ENCODE measurements at regions not wholly inside any gene's neighbourhood (a gene's known extent, or its start where the extent isn't known, plus 50 kb on each side); places are given as distances from the start of the nearest gene placed in this dataset.
"Not testable (repeated sequence)": the region's sequence is repeated elsewhere in the genome, so short reads cannot be mapped to it uniquely, and the experiment has no call there.

GRCh38 chr20:53856300-53857295, 213.8 kb downstream of the BCAS1 start:
- DNase-seq (ENCODE audit: low read depth) = no peak

DNA sequence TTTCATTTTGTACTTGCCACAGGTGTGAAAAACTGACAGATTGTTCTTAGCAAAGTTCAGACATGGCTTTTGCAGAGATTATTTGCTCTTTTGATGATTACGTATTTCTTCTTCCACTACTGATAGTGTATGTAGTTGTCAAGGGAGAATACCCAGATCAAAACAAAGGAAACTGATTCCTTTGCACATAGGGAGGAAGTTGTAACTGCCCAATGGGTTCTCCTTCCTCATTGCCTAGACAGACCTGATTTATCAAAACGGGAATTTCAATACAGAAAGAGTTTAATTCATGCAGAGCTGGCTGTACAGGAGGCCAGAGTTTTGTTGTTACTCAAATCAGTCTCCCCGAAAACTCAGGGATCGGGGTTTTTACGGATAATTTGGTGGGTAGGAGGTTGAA, 214.7 kb downstream of the BCAS1 start:
- DNase-seq (ENCODE audit: low read depth) = no peak

DNA sequence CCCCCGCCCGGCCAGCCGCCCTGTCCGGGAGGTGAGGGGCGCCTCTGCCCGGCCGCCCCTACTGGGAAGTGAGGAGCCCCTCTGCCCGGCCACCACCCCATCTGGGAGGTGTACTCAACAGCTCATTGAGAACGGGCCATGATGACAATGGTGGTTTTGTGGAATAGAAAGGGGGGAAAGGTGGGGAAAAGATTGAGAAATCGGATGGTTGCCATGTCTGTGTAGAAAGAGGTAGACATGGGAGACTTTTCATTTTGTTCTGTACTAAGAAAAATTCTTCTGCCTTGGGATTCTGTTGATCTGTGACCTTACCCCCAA, 215.8 kb downstream of the BCAS1 start:
- not testable (repeated sequence) for DNase-seq (ENCODE audit: low read depth)

- DNase-seq (ENCODE audit: low read depth) = no peak
These were observed 217.2 kb downstream of the BCAS1 start for GRCh38 chr20:53853111-53853713.

- no peak for DNase-seq (ENCODE audit: low read depth)
These were observed 217.7 kb downstream of the BCAS1 start for GRCh38 chr20:53852691-53853090.

- no peak for DNase-seq (ENCODE audit: low read depth)
These were observed 218.4 kb downstream of the BCAS1 start for GRCh38 chr20:53852014-53852413.

- no peak for DNase-seq (ENCODE audit: low read depth)
These were observed 220.1 kb downstream of the BCAS1 start for GRCh38 chr20:53850319-53850718.

DNA sequence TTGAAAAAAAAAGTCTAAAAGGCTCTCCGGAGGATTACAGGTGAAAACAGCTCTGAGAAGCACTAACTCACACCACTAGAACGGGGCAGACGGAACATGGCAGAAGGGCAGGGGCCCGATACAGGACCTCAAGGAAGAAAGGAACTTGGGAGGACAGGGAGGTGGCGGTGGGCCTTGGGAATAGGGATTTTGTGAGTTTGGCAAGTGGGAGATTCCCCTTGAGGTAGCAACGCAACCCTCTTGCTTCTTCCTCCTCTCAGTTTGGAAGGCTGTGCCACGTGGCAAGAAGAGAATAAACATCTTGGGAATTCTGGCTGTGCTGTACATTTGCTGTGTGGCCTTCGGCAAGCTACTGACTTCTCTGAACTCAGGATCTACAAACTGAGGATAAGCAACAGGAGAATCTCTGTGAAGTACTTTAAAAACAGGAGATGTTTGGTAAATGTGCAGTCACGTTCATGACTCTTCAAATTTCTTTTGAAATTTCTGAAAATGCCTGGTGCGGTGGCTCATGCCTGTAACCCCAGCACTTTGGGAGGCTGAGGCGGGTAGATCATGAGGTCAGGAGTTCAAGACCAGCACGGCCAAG, 220.8 kb downstream of the BCAS1 start:
- no peak for DNase-seq (ENCODE audit: low read depth)

GRCh38 chr20:53848304-53848703, 222.1 kb downstream of the BCAS1 start:
- DNase-seq (ENCODE audit: low read depth) = no peak

GRCh38 chr20:53847837-53848170, 222.6 kb downstream of the BCAS1 start:
- no peak for DNase-seq (ENCODE audit: low read depth)

GRCh38 chr20:53847139-53847836, 223.1 kb downstream of the BCAS1 start:
- no peak for DNase-seq (ENCODE audit: low read depth)

DNA sequence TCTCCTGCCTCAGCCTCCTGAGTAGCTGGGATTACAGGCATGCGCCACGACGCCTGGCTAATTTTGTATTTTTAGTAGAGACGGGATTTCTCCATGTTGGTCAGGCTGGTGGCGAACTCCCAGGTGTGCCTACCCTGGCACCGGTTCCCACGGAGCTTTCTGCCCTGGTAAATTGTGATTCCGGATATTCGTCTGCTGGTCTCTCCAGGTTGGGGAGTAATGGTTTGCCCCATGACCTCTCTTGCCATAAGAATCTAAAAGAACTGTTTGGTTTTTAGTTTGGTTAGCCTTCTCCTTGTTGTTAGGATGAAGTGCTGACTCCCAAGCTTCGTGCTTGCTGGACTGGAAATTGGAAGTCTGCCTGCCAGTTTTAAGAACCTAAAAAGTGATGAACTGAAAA, 223.8 kb downstream of the BCAS1 start:
- no peak for DNase-seq (ENCODE audit: low read depth)

- no peak for DNase-seq (ENCODE audit: low read depth)
These were observed 224.4 kb downstream of the BCAS1 start for GRCh38 chr20:53845980-53846379.

DNA sequence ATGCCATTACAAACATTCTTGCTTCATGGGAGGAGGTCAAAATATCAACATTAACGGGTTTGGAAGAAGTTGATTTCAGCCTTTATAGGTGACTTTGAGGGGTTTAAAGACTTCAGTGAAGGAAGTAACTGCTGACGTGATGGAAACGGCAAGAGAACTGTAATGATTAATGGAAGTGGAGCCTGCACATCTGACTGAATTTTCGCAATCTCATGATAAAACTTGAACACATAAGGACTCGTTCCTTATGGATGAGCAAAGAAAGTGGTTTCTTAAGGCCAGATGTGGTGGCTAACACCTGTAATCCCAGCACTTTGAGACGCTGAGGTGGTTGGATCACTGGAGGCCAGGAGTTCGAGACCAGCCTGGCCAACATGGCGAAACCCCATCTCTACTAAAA, 226.1 kb downstream of the BCAS1 start:
- DNase-seq (ENCODE audit: low read depth) = no peak

DNA sequence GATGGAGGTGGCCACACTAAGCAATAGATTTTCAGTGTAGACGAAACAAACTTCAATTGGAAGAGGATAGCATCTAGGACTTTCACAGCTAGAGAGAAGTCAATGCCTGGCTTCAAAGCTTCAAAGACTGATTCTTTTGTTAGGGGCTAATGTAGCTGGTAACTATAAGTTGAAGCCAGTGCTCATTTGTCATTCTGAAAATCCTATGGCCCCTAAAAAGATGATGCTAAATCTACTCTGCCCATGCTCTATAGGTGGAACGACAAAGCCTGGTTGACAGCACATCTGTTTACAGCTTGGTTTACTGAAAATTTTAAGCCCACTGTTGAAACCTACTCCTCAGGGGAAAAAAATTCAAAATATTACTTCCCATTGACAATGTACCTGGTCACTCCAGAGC, 226.7 kb downstream of the BCAS1 start:
- DNase-seq (ENCODE audit: low read depth) = no peak

GRCh38 chr20:53842301-53843099, 227.9 kb downstream of the BCAS1 start:
- DNase-seq (ENCODE audit: low read depth) = no peak

GRCh38 chr20:53841741-53842140, 228.7 kb downstream of the BCAS1 start:
- no peak for DNase-seq (ENCODE audit: low read depth)

GRCh38 chr20:53840532-53840931, 229.9 kb downstream of the BCAS1 start:
- DNase-seq (ENCODE audit: low read depth) = no peak

- DNase-seq (ENCODE audit: low read depth) = no peak
These were observed 230.8 kb downstream of the BCAS1 start for GRCh38 chr20:53839423-53840176.

DNA sequence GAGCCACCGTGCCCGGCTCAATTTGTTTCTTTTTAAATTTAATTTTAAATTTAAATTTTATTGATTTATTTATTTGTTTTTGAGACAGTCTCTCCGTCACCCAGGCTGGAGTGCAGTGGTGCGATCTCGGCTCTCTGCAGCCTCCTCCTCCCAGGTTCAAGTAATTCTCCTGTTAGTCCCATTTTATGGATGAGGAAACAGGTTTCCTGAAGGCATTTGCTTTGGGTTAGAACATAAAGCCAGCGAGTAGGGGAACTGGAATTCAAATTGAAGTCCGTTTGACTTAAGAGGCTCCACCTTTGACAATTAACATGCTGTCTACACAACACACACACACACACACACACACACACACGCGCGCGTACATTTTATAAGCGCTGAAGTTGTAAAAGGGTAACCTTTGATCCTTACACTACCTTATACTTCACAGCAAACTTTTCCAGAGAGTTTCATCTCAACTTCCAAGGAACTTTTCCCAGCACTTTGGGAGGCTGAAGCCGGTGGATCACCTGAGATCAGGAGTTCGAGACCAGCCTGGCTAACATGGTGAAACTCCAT, 232.0 kb downstream of the BCAS1 start:
- DNase-seq (ENCODE audit: low read depth) = no peak

All from non-pigmented ciliary epithelial cell (primary cell).